Sigmoid colon (tissue), 6 donors: ENCODE measurements at regions not wholly inside any gene's neighbourhood (a gene's known extent, or its start where the extent isn't known, plus 50 kb on each side); places are given as distances from the start of the nearest gene placed in this dataset.

Experiments
- DNase-seq: peaks from one replicate; pipeline ENCODE4 v3.0.0-alpha.2; 2019
- H3K27ac ChIP-seq, 4 donors: fragments of 200-600 bp; sonication (generic); one replicate each; pipeline ENCODE4 v1.5.1; 2016 to 2019; ENCODE audit warnings: mild to moderate bottlenecking in 1 of 4
- H3K27me3 ChIP-seq, 3 donors: fragments of 200-600 bp; sonication (generic); one replicate each; pipeline ENCODE4 v1.5.1; 2019; ENCODE audit warnings: mild to moderate bottlenecking in 1 of 3
- H3K36me3 ChIP-seq, 4 donors: fragments of 200-600 bp; sonication (generic); one replicate each; pipeline ENCODE4 v1.5.1; 2016 to 2019
- H3K4me1 ChIP-seq, 4 donors: fragments of 200-600 bp; sonication (generic); one replicate each; pipeline ENCODE4 v1.5.1; 2017 to 2019
- H3K4me3 ChIP-seq, 4 donors: fragments of 200-600 bp; sonication (generic); one replicate each; pipeline ENCODE4 v1.5.1; 2017 to 2019; ENCODE audit warnings: mild to moderate bottlenecking in 2 of 4, moderate library complexity in 1 of 4
- H3K9me3 ChIP-seq, 4 donors: fragments of 200-600 bp in 3 of 4; sonication (generic) in 3 of 4; one replicate each; pipeline versions ENCODE4 v1.5.1 to v1.6.1; 2013 to 2019
- CTCF ChIP-seq, 4 experiments: fragments of 450-650 bp in 3 of 4; fragments of 200-600 bp in 1 of 4; IDR thresholded peaks; one replicate each; pipeline ENCODE4 v1.5.1; 2016 to 2019; ENCODE audit warnings: antibody characterized with exemption in 4 of 4, mild to moderate bottlenecking in 3 of 4, moderate library complexity in 2 of 4
- EP300 ChIP-seq, 4 donors: sonication (generic); formaldehyde crosslinking; IDR thresholded peaks; one replicate each; pipeline ENCODE4 v1.6.1; 2017; ENCODE audit warnings: antibody characterized with exemption in 4 of 4
- POLR2A ChIP-seq, 2 donors: fragments of 450-650 bp; IDR thresholded peaks; one replicate each; pipeline ENCODE4 v1.6.1; 2016; ENCODE audit warnings: antibody characterized with exemption in 2 of 2, mild to moderate bottlenecking in 2 of 2, moderate library complexity in 2 of 2
- POLR2AphosphoS5 ChIP-seq, 4 donors: sonication (generic); formaldehyde crosslinking; IDR thresholded peaks; one replicate each; pipeline ENCODE4 v1.6.1; 2017; ENCODE audit warnings: antibody characterized with exemption in 4 of 4
- WGBS, 2 donors: extraction: QIAGEN DNeasy Blood & Tissue Kit; methylation state at CpG; one replicate each; pipeline ENCODE4 v1.1.7; 2013; 5-methylcytosine and 5-hydroxymethylcytosine counted together
- intact Hi-C: fragments of 100-400 bp; cut with DNase I; formaldehyde crosslinking; loops from one replicate; pipeline ENCODE4 v1.15.1; 2023
- donor health status: healthy with polysubstance abuse.
- donor health status: healthy.

- intact Hi-C loops, result no loop called here
- 72 to 73% methylated on average over 13 of the region's 13 CpGs for WGBS, 2 donors
- H3K27ac ChIP-seq, result no peak overlapping the region
- H3K36me3 ChIP-seq, result no peaks in the 10 kb centered on the region
- no peaks in the 10 kb centered on the region for H3K9me3 ChIP-seq
- H3K4me3 ChIP-seq, result no peak overlapping the region
- no peak for DNase-seq
- TF ChIP-seq POLR2AphosphoS5 (IDR thresholded peaks at IDR 0.05), result no peak
- TF ChIP-seq POLR2A (IDR thresholded peaks at IDR 0.05), result no peak
- TF ChIP-seq EP300 (IDR thresholded peaks at IDR 0.05), result no peak
- no peak for TF ChIP-seq CTCF (IDR thresholded peaks at IDR 0.05)
- no peaks in the 10 kb centered on the region for H3K27me3 ChIP-seq
- no peaks in the 10 kb centered on the region for H3K4me1 ChIP-seq
Measured at GRCh38 chr12:75877763-75878621, 153.6 kb downstream of the PHLDA1 start.

GRCh38 chr12:75876832-75877762, 154.5 kb downstream of the PHLDA1 start:
- no peaks in the 10 kb centered on the region for H3K27me3 ChIP-seq
- no peaks in the 10 kb centered on the region for H3K4me1 ChIP-seq
- no peak for DNase-seq
- H3K9me3 ChIP-seq, result no peaks in the 10 kb centered on the region
- TF ChIP-seq CTCF (IDR thresholded peaks at IDR 0.05), result no peak
- 63% methylated on average over 4 of the region's 4 CpGs for WGBS, 2 donors
- no peaks in the 10 kb centered on the region for H3K36me3 ChIP-seq
- no peak overlapping the region for H3K27ac ChIP-seq
- intact Hi-C loops, result no loop called here
- H3K4me3 ChIP-seq, result no peak overlapping the region

- no peaks in the 10 kb centered on the region for H3K9me3 ChIP-seq
- H3K27me3 ChIP-seq, result no peaks in the 10 kb centered on the region
- WGBS, 2 donors, result 57 to 79% methylated on average over 2 of the region's 2 CpGs
Measured at GRCh38 chr12:75874441-75874840, 157.1 kb downstream of the PHLDA1 start.

DNA sequence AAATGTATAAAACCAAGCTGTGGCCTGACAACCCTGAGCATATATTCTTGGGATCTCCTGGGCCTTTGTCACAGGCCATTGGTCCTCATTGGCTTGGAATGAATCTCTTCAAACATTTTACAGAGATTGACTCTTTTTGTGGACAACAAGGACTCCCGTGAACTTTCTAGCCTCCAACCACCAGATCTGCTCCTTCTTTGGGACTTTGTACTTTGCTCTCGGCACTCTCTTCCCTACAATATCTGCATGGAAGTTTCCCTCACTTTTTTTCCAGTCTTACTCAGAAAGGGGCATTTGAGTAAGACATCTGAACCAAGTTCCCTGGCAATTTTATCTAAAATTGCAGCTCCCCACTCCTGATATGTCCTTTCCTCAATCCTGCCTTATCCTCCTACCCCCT, 158.8 kb downstream of the PHLDA1 start:
- no peaks in the 10 kb centered on the region for H3K4me1 ChIP-seq
- no peak for TF ChIP-seq POLR2A (IDR thresholded peaks at IDR 0.05)
- no peak for TF ChIP-seq CTCF (IDR thresholded peaks at IDR 0.05)
- no peak overlapping the region for H3K4me3 ChIP-seq
- H3K36me3 ChIP-seq, result no peaks in the 10 kb centered on the region
- no peak for DNase-seq
- intact Hi-C loops, result no loop called here
- 26 to 73% methylated on average over 2 of the region's 2 CpGs for WGBS, 2 donors
- no peaks in the 10 kb centered on the region for H3K9me3 ChIP-seq
- H3K27ac ChIP-seq, result no peak overlapping the region
- H3K27me3 ChIP-seq, result no peaks in the 10 kb centered on the region

More at GRCh38 chr12:75874441-75874840, 157.1 kb downstream of the PHLDA1 start:
- Histone ChIP-seq H3K36me3 (no peaks in the 10 kb centered on the region), H3K27ac (no peak overlapping the region), H3K4me1 (no peaks in the 10 kb centered on the region), H3K4me3 (no peak overlapping the region)
- TF ChIP-seq EP300 (IDR thresholded peaks at IDR 0.05) (no peak), POLR2AphosphoS5 (IDR thresholded peaks at IDR 0.05) (no peak), CTCF (IDR thresholded peaks at IDR 0.05) (no peak), POLR2A (IDR thresholded peaks at IDR 0.05) (no peak)
- DNase-seq, result no peak
- intact Hi-C loops, result no loop called here
